Mesenchymal stem cell (in vitro differentiated cells and primary cell): ENCODE measurements at regions not wholly inside any gene's neighbourhood (a gene's known extent, or its start where the extent isn't known, plus 50 kb on each side); places are given as distances from the start of the nearest gene placed in this dataset.

Source experiments
- DNase-seq: peaks from one replicate; pipeline ENCODE4 v3.0.0-alpha.2; 2013
- H2AFZ ChIP-seq: one replicate; pipeline ENCODE4 v1.6.1; 2013; ENCODE audit warnings: low read depth, mild to moderate bottlenecking, control low read depth, inconsistent platforms, low read length, moderate library complexity
- H2AK5ac ChIP-seq: 2 replicates; pipeline ENCODE4 v1.6.1; 2013; ENCODE audit warnings: low read length, moderate library complexity, mild to moderate bottlenecking, inconsistent platforms; ENCODE audit not compliant: severe bottlenecking
- H2BK120ac ChIP-seq: one replicate; pipeline ENCODE4 v1.6.1; 2013; ENCODE audit warnings: low read depth, mild to moderate bottlenecking, inconsistent platforms, low read length, moderate library complexity
- H2BK12ac ChIP-seq, 2 experiments: one replicate each; pipeline ENCODE4 v1.6.1; 2013; ENCODE audit warnings: inconsistent platforms in 2 of 2, low read length in 2 of 2, mild to moderate bottlenecking in 2 of 2, moderate library complexity in 2 of 2, control low read depth in 1 of 2
- H2BK15ac ChIP-seq: one replicate; pipeline ENCODE4 v1.6.1; 2013; ENCODE audit warnings: mild to moderate bottlenecking, low read depth, inconsistent platforms; ENCODE audit not compliant: poor library complexity, severe bottlenecking
- H2BK5ac ChIP-seq: 2 replicates; pipeline ENCODE4 v1.6.1; 2013; ENCODE audit warnings: low read depth, mild to moderate bottlenecking, low read length, control low read depth, inconsistent platforms; ENCODE audit not compliant: poor library complexity, severe bottlenecking
- H3K14ac ChIP-seq, 2 experiments: one replicate each; pipeline ENCODE4 v1.6.1; 2013; ENCODE audit warnings: inconsistent platforms in 2 of 2, low read length in 2 of 2, control low read depth in 1 of 2, mild to moderate bottlenecking in 1 of 2, moderate library complexity in 1 of 2
- H3K18ac ChIP-seq, 2 experiments: one replicate each; pipeline ENCODE4 v1.6.1; 2013; ENCODE audit warnings: inconsistent platforms in 2 of 2, low read length in 2 of 2, control low read depth in 1 of 2, low read depth in 1 of 2, mild to moderate bottlenecking in 1 of 2
- H3K23ac ChIP-seq, 2 experiments: one replicate each; pipeline ENCODE4 v1.6.1; 2013; ENCODE audit warnings: inconsistent platforms in 2 of 2, low read length in 2 of 2, mild to moderate bottlenecking in 2 of 2, moderate library complexity in 2 of 2, control low read depth in 1 of 2
- H3K27ac ChIP-seq: 2 replicates; pipeline ENCODE4 v1.5.1; 2013; ENCODE audit warnings: mild to moderate bottlenecking, moderate library complexity, low read length, control low read depth, inconsistent platforms; ENCODE audit not compliant: poor library complexity, severe bottlenecking
- H3K27me3 ChIP-seq, 2 experiments: 2 replicates each; pipeline versions ENCODE4 v1.6.1 to v1.7.0; 2013; ENCODE audit warnings: low read length in 2 of 2, mild to moderate bottlenecking in 2 of 2, moderate library complexity in 2 of 2, control low read depth in 1 of 2, inconsistent platforms in 1 of 2; ENCODE audit not compliant: control insufficient read depth in 1 of 2, insufficient read depth in 1 of 2
- H3K36me3 ChIP-seq, 2 experiments: 2 replicates each; pipeline versions ENCODE4 v1.6.1 to v1.7.0; 2013; ENCODE audit warnings: low read length in 2 of 2, control low read depth in 1 of 2, inconsistent platforms in 1 of 2, low read depth in 1 of 2, mild to moderate bottlenecking in 1 of 2; ENCODE audit not compliant: insufficient read depth in 2 of 2, control insufficient read depth in 1 of 2
- H3K4ac ChIP-seq, 2 experiments: one replicate each; pipeline ENCODE4 v1.6.1; 2013; ENCODE audit warnings: inconsistent platforms in 2 of 2, low read length in 2 of 2, mild to moderate bottlenecking in 2 of 2, moderate library complexity in 2 of 2, control low read depth in 1 of 2, low read depth in 1 of 2
- H3K4me1 ChIP-seq: 2 replicates; pipeline ENCODE4 v1.6.1; 2013; ENCODE audit warnings: low read depth, low read length, control low read depth; ENCODE audit not compliant: control insufficient read depth, insufficient read depth
- H3K4me2 ChIP-seq: 2 replicates; pipeline ENCODE4 v1.6.1; 2013; ENCODE audit warnings: low read length, mild to moderate bottlenecking, inconsistent platforms; ENCODE audit not compliant: poor library complexity, severe bottlenecking
- H3K4me3 ChIP-seq, 2 experiments: 2 replicates each; pipeline versions ENCODE4 v1.5.1 to v1.7.0; 2013; ENCODE audit warnings: low read length in 2 of 2, mild to moderate bottlenecking in 2 of 2, control low read depth in 1 of 2, low read depth in 1 of 2; ENCODE audit not compliant: insufficient read depth in 1 of 2
- H3K79me1 ChIP-seq: replicated peaks from 2 replicates; pipeline ENCODE4 v1.6.1; 2013; ENCODE audit warnings: mild to moderate bottlenecking, control low read depth, low read length, inconsistent platforms; ENCODE audit not compliant: poor library complexity, severe bottlenecking
- H3K9ac ChIP-seq: 2 replicates; pipeline ENCODE4 v1.7.0; 2013; ENCODE audit warnings: mild to moderate bottlenecking, low read length, moderate library complexity
- H3K9me3 ChIP-seq: 2 replicates; pipeline ENCODE4 v1.7.0; 2013; ENCODE audit warnings: mild to moderate bottlenecking, low read length; ENCODE audit not compliant: control insufficient read depth
- H4K8ac ChIP-seq: one replicate; pipeline ENCODE4 v1.6.1; 2013; ENCODE audit warnings: inconsistent platforms, mild to moderate bottlenecking, low read length, moderate library complexity
- H4K91ac ChIP-seq: one replicate; pipeline ENCODE4 v1.6.1; 2013; ENCODE audit warnings: mild to moderate bottlenecking, low read length, inconsistent platforms
- WGBS: methylation state at CpG from one replicate; pipeline ENCODE4 v1.1.7; 2013; ENCODE audit warnings: mixed read lengths; 5-methylcytosine and 5-hydroxymethylcytosine counted together

DNA sequence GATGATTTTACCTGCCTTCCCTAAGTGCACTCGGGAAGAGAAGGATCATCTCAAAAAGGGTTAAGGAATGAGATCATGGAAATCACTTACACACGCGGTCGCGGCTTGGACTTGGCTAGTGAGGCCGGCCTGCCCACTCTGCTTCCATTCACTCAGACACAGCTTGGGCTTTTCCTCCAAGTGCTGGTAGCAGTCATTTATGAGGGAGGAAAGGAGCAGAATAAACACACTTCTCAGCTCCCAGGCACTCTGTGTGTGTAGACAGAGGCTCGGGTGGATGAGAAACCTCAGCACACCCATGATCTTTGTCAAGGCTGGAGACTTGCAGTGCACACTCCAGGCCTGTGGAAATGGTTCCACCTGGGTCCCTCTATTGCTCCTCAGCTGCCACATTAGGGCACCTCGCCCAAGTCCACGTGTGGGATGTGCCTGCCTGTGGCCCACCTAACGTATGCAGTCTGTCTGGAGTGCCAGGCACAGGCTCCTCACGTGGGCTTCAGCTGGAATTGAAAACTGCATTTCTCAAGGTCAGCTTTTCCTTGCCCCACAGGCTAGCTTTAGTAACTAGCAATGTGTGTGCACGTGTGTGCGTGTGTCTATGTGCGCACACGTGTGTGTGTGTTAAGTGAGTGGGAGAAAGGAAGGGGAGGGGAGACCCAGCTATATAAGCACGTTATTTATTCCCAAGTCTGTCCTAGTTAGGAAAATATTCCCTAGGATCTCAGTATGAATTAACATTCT, 288.4 kb downstream of the SOX11 start:
- Histone ChIP-seq H3K4me1 (peaks cover 6% of the 10 kb centered on the region), H4K91ac (no peak overlapping the region), H4K8ac (no peak overlapping the region), H3K18ac (no peak overlapping the region), H3K9ac (no peak overlapping the region), H3K27ac (no peak overlapping the region), H2BK12ac (no peak overlapping the region), H3K4me2 (no peak overlapping the region), H3K9me3 (no peaks in the 10 kb centered on the region), H3K79me1 (no peaks in the 10 kb centered on the region), H3K36me3 (no peaks in the 10 kb centered on the region), H3K14ac (no peak overlapping the region), H3K23ac (no peak overlapping the region), H2AK5ac (no peak overlapping the region), H3K27me3 (peaks cover 3 to 10% of the 10 kb centered on the region in 2 experiments), H2BK5ac (no peak overlapping the region), H3K4me3 (no peak overlapping the region), H2BK120ac (no peak overlapping the region), H3K4ac (no peak overlapping the region), H2AFZ (no peak overlapping the region), H2BK15ac (no peak overlapping the region)
- WGBS: 76% methylated on average over 16 of the region's 16 CpGs
- no peak for DNase-seq

DNA sequence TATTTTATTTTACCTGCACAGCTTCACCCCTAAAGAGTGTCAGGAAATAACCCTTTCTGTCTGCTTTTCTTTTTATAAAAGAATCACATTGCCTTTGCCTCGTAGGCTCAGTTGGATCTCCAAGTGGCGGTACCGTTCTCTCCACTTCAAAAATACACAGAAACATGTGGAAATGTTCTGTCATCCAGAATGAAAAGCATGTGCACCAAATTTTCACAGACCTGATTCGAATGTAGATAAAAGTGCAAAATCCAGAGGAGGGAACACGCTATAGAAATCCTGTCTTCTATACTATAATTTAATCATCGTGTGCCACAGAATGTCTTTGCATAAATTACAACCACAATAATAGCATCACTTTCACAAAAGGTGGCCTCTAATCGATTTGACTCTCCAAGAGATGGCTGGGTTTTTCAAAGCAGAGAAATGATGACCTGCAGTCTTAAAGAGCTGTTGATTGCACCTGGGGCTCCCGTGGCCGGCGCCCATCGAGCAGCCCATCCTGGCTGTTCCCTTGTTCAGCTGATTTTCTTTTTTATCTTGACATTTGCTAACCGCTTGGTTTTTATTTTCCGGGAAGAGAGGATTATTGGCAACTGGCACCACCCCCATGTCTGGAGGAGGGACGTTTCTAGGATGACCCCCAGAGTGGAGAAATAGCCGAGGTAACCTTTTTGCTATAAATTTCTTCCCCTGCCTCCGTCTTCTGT, 290.2 kb downstream of the SOX11 start:
- H3K79me1 ChIP-seq: no peaks in the 10 kb centered on the region
- no peak overlapping the region for H3K4me3 ChIP-seq
- H3K4me2 ChIP-seq: no peak overlapping the region
- H4K91ac ChIP-seq: no peak overlapping the region
- no peak overlapping the region for H3K4ac ChIP-seq
- H2AK5ac ChIP-seq: no peak overlapping the region
- H3K27me3 ChIP-seq: peaks cover 3 to 10% of the 10 kb centered on the region in 2 experiments
- H3K27ac ChIP-seq: no peak overlapping the region
- H3K9me3 ChIP-seq: no peaks in the 10 kb centered on the region
- H2BK15ac ChIP-seq: no peak overlapping the region
- no peak overlapping the region for H2BK120ac ChIP-seq
- H2BK5ac ChIP-seq: no peak overlapping the region
- H3K4me1 ChIP-seq: peaks cover 6% of the 10 kb centered on the region
- H3K36me3 ChIP-seq: no peaks in the 10 kb centered on the region
- H2BK12ac ChIP-seq: no peak overlapping the region
- H3K18ac ChIP-seq: no peak overlapping the region
- 86% methylated on average over 16 of the region's 16 CpGs for WGBS
- H3K14ac ChIP-seq: no peak overlapping the region
- no peak overlapping the region for H3K23ac ChIP-seq
- H3K9ac ChIP-seq: no peak overlapping the region
- no peak for DNase-seq
- no peak overlapping the region for H2AFZ ChIP-seq
- H4K8ac ChIP-seq: no peak overlapping the region

DNA sequence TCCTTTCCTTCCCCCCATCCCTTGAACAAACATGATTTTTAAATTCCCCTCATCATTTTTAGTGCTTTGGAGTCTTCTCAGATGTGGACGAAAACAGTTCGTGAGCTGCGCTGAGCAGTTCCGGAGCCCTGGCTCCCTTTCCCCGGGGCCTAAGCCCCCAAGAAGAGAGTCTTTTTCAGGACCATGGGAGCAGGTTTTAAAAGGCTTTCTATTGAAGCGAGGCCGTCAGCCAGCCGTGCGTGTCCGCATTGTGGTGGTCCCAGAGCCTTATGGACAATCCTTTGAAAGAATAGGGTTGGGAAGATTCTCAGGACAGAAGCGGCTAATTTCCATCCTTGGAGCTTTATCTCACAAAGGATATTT, 290.7 kb downstream of the SOX11 start:
- DNase-seq: no peak
- Histone ChIP-seq H2AK5ac (no peak overlapping the region), H3K18ac (no peak overlapping the region), H3K14ac (no peak overlapping the region), H3K27ac (no peak overlapping the region), H3K23ac (no peak overlapping the region), H2BK15ac (no peak overlapping the region), H2BK120ac (no peak overlapping the region), H3K4me1 (peaks cover 6% of the 10 kb centered on the region), H3K4me3 (no peak overlapping the region), H3K27me3 (peaks cover 3 to 10% of the 10 kb centered on the region in 2 experiments), H3K9me3 (no peaks in the 10 kb centered on the region), H3K9ac (no peak overlapping the region), H2AFZ (no peak overlapping the region), H2BK5ac (no peak overlapping the region), H2BK12ac (no peak overlapping the region), H3K79me1 (no peaks in the 10 kb centered on the region), H3K36me3 (no peaks in the 10 kb centered on the region), H3K4me2 (no peak overlapping the region), H4K8ac (no peak overlapping the region), H4K91ac (no peak overlapping the region), H3K4ac (no peak overlapping the region)
- 93% methylated on average over 11 of the region's 11 CpGs for WGBS

DNA sequence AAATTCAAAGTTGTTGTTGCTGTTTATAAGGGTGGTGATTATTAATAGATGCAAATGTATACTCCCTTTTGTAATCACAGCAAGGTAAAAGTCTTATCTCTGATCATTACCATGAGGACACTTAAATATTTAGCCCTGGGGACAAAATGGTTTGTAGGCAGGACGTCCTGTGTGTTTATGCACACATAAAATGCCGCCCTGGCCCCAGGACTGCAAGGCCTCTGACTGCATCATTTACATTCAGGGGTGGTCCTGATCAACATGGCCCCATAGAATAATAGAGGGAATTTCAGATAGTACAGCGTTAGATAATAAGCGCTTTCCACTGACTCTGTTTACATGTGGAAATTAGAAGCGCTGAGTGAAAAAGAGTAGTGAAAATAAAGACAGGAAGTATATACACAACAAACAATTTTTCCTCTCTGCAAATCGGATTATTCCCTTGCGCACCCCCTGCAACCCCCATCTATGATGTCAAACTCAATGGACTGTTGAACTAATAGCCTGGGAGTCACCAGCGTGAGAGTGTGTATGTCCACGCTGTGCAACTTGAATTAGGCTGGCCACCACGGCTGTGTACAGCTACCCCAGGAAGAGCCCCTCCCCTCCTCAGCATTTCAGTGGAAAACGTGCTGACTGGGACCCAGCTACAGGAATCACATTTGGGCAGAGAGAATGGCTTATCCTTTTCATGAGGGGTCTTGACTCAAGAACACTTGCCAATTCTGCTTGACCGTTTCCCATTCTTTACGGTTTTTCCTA, 291.5 kb downstream of the SOX11 start:
- no peak overlapping the region for H2BK120ac ChIP-seq
- H3K14ac ChIP-seq: no peak overlapping the region
- H4K91ac ChIP-seq: no peak overlapping the region
- H2AFZ ChIP-seq: no peak overlapping the region
- no peak overlapping the region for H3K4ac ChIP-seq
- no peak overlapping the region for H3K27ac ChIP-seq
- H2BK15ac ChIP-seq: no peak overlapping the region
- no peak overlapping the region for H4K8ac ChIP-seq
- H3K4me1 ChIP-seq: peaks cover 6% of the 10 kb centered on the region
- no peaks in the 10 kb centered on the region for H3K9me3 ChIP-seq
- H2BK5ac ChIP-seq: no peak overlapping the region
- H3K23ac ChIP-seq: no peak overlapping the region
- no peak overlapping the region for H3K4me2 ChIP-seq
- H3K27me3 ChIP-seq: peaks cover 3 to 10% of the 10 kb centered on the region in 2 experiments
- H3K4me3 ChIP-seq: no peak overlapping the region
- no peak overlapping the region for H2AK5ac ChIP-seq
- H3K18ac ChIP-seq: no peak overlapping the region
- H3K36me3 ChIP-seq: no peaks in the 10 kb centered on the region
- no peaks in the 10 kb centered on the region for H3K79me1 ChIP-seq
- 85% methylated on average over 11 of the region's 13 CpGs for WGBS
- no peak overlapping the region for H2BK12ac ChIP-seq
- DNase-seq: no peak
- no peak overlapping the region for H3K9ac ChIP-seq
